ENCODE measurements at regions not wholly inside any gene's neighbourhood (a gene's known extent, or its start where the extent isn't known, plus 50 kb on each side); places are given as distances from the start of the nearest gene placed in this dataset.
A peak's percentile ranks its signal among the peaks of the same experiment; 100 is the strongest.
"Not testable (repeated sequence)": the region's sequence is repeated elsewhere in the genome, so short reads cannot be mapped to it uniquely, and the experiment has no call there.

GRCh38 chr6:73980096-73980495 is 284.1 kb downstream of the CD109 start:
- Histone ChIP-seq H3K4me1 (no peaks in the 10 kb centered on the region), H3K4me3 (no peak overlapping the region), H3K27me3 (no peaks in the 10 kb centered on the region), H3K27ac (no peak overlapping the region), H3K9me3 (no peaks in the 10 kb centered on the region), H3K36me3 (no peaks in the 10 kb centered on the region)
- no peak for DNase-seq
- intact Hi-C loops (cut with DNase I; ENCODE audit: low total_unique reads): no loop called here
- TF ChIP-seq CTCF (IDR thresholded peaks at IDR 0.05): no peak

GRCh38 chr6:73978330-73978729 is 282.3 kb downstream of the CD109 start:
- H3K27ac ChIP-seq: no peak overlapping the region
- H3K4me1 ChIP-seq: no peaks in the 10 kb centered on the region
- no peaks in the 10 kb centered on the region for H3K36me3 ChIP-seq
- DNase-seq: no peak
- H3K4me3 ChIP-seq: no peak overlapping the region
- no peak for TF ChIP-seq CTCF (IDR thresholded peaks at IDR 0.05)
- intact Hi-C loops (cut with DNase I; ENCODE audit: low total_unique reads): loop anchor here (10.0 kb wide), 1 partner anchor 1236 kb away; no protein-coding TSS in a partner anchor
- H3K9me3 ChIP-seq: no peaks in the 10 kb centered on the region
- no peaks in the 10 kb centered on the region for H3K27me3 ChIP-seq

GRCh38 chr6:73972518-73972917 is 276.5 kb downstream of the CD109 start:
- H3K36me3 ChIP-seq, H3K9me3 ChIP-seq, H3K27ac ChIP-seq, H3K4me3 ChIP-seq, H3K27me3 ChIP-seq, DNase-seq: not testable (repeated sequence)
- peaks cover 0 to 12% (median 0%) of the 10 kb centered on the region in 4 donors for H3K4me1 ChIP-seq
- intact Hi-C loops (cut with DNase I; ENCODE audit: low total_unique reads): loop anchor here (10.0 kb wide), 1 partner anchor 1242 kb away; no protein-coding TSS in a partner anchor

GRCh38 chr6:73969971-73970970 is 274.3 kb downstream of the CD109 start:
- no peak overlapping the region for H3K27ac ChIP-seq
- H3K4me1 ChIP-seq: peaks cover 0 to 12% (median 0%) of the 10 kb centered on the region in 4 donors
- H3K4me3 ChIP-seq: no peak overlapping the region
- peak; percentile 44 to 46 for TF ChIP-seq CTCF (IDR thresholded peaks at IDR 0.05)
- intact Hi-C loops (cut with DNase I; ENCODE audit: low total_unique reads): loop anchor here (10.0 kb wide), 1 partner anchor 1245 kb away; no protein-coding TSS in a partner anchor
- no peak for DNase-seq
- H3K27me3 ChIP-seq: no peaks in the 10 kb centered on the region
- H3K36me3 ChIP-seq: no peaks in the 10 kb centered on the region
- H3K9me3 ChIP-seq: no peaks in the 10 kb centered on the region

GRCh38 chr6:73968221-73968757 is 272.3 kb downstream of the CD109 start:
- no peaks in the 10 kb centered on the region for H3K27me3 ChIP-seq
- TF ChIP-seq CTCF (IDR thresholded peaks at IDR 0.05): no peak
- no peak overlapping the region for H3K27ac ChIP-seq
- peaks cover 0 to 12% (median 0%) of the 10 kb centered on the region in 4 donors for H3K4me1 ChIP-seq
- H3K9me3 ChIP-seq: no peaks in the 10 kb centered on the region
- H3K4me3 ChIP-seq: no peak overlapping the region
- H3K36me3 ChIP-seq: no peaks in the 10 kb centered on the region
- intact Hi-C loops (cut with DNase I; ENCODE audit: low total_unique reads): no loop called here
- DNase-seq: no peak

GRCh38 chr6:73965539-73966029 is 269.6 kb downstream of the CD109 start:
- H3K4me3 ChIP-seq: no peak overlapping the region
- no peak overlapping the region for H3K27ac ChIP-seq
- H3K27me3 ChIP-seq: no peaks in the 10 kb centered on the region
- H3K4me1 ChIP-seq: peaks cover 0 to 12% (median 0%) of the 10 kb centered on the region in 4 donors
- TF ChIP-seq CTCF (IDR thresholded peaks at IDR 0.05): no peak
- no peak for DNase-seq
- intact Hi-C loops (cut with DNase I; ENCODE audit: low total_unique reads): no loop called here
- H3K36me3 ChIP-seq: no peaks in the 10 kb centered on the region
- no peaks in the 10 kb centered on the region for H3K9me3 ChIP-seq
